ENCODE measurements at regions not wholly inside any gene's neighbourhood (a gene's known extent, or its start where the extent isn't known, plus 50 kb on each side); places are given as distances from the start of the nearest gene placed in this dataset.

- Histone ChIP-seq H3K4me3 (ENCODE audit: low read length) (no peak overlapping the region), H3K4me1 (ENCODE audit: control insufficient read depth, insufficient read depth, low read length) (no peaks in the 10 kb centered on the region), H3K27ac (ENCODE audit: low read depth, low read length) (no peak overlapping the region), H3K36me3 (ENCODE audit: control insufficient read depth, insufficient read depth, low read length) (no peaks in the 10 kb centered on the region), H3K9ac (ENCODE audit: extremely low read depth, low read length, poor library complexity, severe bottlenecking) (no peak overlapping the region), H3K27me3 (ENCODE audit: control insufficient read depth, insufficient read depth, low read length, poor library complexity, severe bottlenecking) (no peaks in the 10 kb centered on the region), H3K9me3 (ENCODE audit: control insufficient read depth, low read length) (no peaks in the 10 kb centered on the region)
- no peak overlapping the region for H3K4me3 Mint-ChIP-seq
- WGBS, 2 experiments (ENCODE audit: insufficient coverage in 1 of 2, insufficient read length in 1 of 2), result 90 to 91% methylated on average over 2 to 3 of the region's 3 CpGs
- no peak overlapping the region for H3K27ac Mint-ChIP-seq
- no peaks in the 10 kb centered on the region for H3K9me3 Mint-ChIP-seq
- peaks cover 10% of the 10 kb centered on the region for H3K4me1 Mint-ChIP-seq
- no peaks in the 10 kb centered on the region for H3K27me3 Mint-ChIP-seq (ENCODE audit: insufficient read depth)
- DNase-seq, result no peak
- no peak for TF ChIP-seq CTCF (conservative IDR thresholded peaks at IDR 0.05)
- no peaks in the 10 kb centered on the region for H3K36me3 Mint-ChIP-seq (ENCODE audit: low read depth)
Observed at GRCh38 chr4:159043861-159044260, 59.0 kb upstream of the RAPGEF2 start.

GRCh38 chr4:159045321-159045720, 57.6 kb upstream of the RAPGEF2 start:
- H3K9me3 Mint-ChIP-seq, result no peaks in the 10 kb centered on the region
- H3K9me3 ChIP-seq (ENCODE audit: control insufficient read depth, low read length), result no peaks in the 10 kb centered on the region
- H3K9ac ChIP-seq (ENCODE audit: extremely low read depth, low read length, poor library complexity, severe bottlenecking), result no peak overlapping the region
- no peak overlapping the region for H3K27ac Mint-ChIP-seq
- H3K27ac ChIP-seq (ENCODE audit: low read depth, low read length), result no peak overlapping the region
- no peak overlapping the region for H3K4me3 Mint-ChIP-seq
- no peaks in the 10 kb centered on the region for H3K27me3 ChIP-seq (ENCODE audit: control insufficient read depth, insufficient read depth, low read length, poor library complexity, severe bottlenecking)
- peaks cover 18% of the 10 kb centered on the region for H3K4me1 Mint-ChIP-seq
- no peak overlapping the region for H3K4me3 ChIP-seq (ENCODE audit: low read length)
- no peak for TF ChIP-seq CTCF (conservative IDR thresholded peaks at IDR 0.05)
- DNase-seq, result no peak
- H3K36me3 Mint-ChIP-seq (ENCODE audit: low read depth), result no peaks in the 10 kb centered on the region
- no peaks in the 10 kb centered on the region for H3K4me1 ChIP-seq (ENCODE audit: control insufficient read depth, insufficient read depth, low read length)
- H3K36me3 ChIP-seq (ENCODE audit: control insufficient read depth, insufficient read depth, low read length), result no peaks in the 10 kb centered on the region
- H3K27me3 Mint-ChIP-seq (ENCODE audit: insufficient read depth), result no peaks in the 10 kb centered on the region

- no peak overlapping the region for H3K27ac Mint-ChIP-seq
- H3K36me3 ChIP-seq (ENCODE audit: control insufficient read depth, insufficient read depth, low read length), result no peaks in the 10 kb centered on the region
- no peak overlapping the region for H3K9ac ChIP-seq (ENCODE audit: extremely low read depth, low read length, poor library complexity, severe bottlenecking)
- H3K4me3 Mint-ChIP-seq, result no peak overlapping the region
- no peaks in the 10 kb centered on the region for H3K9me3 ChIP-seq (ENCODE audit: control insufficient read depth, low read length)
- no peaks in the 10 kb centered on the region for H3K36me3 Mint-ChIP-seq (ENCODE audit: low read depth)
- no peaks in the 10 kb centered on the region for H3K9me3 Mint-ChIP-seq
- DNase-seq, result no peak
- H3K27ac ChIP-seq (ENCODE audit: low read depth, low read length), result no peak overlapping the region
- H3K4me1 ChIP-seq (ENCODE audit: control insufficient read depth, insufficient read depth, low read length), result peaks cover 4% of the 10 kb centered on the region
- no peaks in the 10 kb centered on the region for H3K27me3 ChIP-seq (ENCODE audit: control insufficient read depth, insufficient read depth, low read length, poor library complexity, severe bottlenecking)
- TF ChIP-seq CTCF (conservative IDR thresholded peaks at IDR 0.05), result no peak
- 87 to 94% methylated on average over 2 to 6 of the region's 6 CpGs for WGBS, 2 experiments (ENCODE audit: insufficient coverage in 1 of 2, insufficient read length in 1 of 2)
- H3K4me1 Mint-ChIP-seq, result peaks cover 25% of the 10 kb centered on the region
- H3K27me3 Mint-ChIP-seq (ENCODE audit: insufficient read depth), result no peaks in the 10 kb centered on the region
- H3K4me3 ChIP-seq (ENCODE audit: low read length), result no peak overlapping the region
Observed at GRCh38 chr4:159046683-159047082, 56.2 kb upstream of the RAPGEF2 start.
